OCI-LY1 (cell line): ENCODE measurements at regions not wholly inside any gene's neighbourhood (a gene's known extent, or its start where the extent isn't known, plus 50 kb on each side); places are given as distances from the start of the nearest gene placed in this dataset.

Experiments
- H2AFZ ChIP-seq: fragments of 200-600 bp; sonication (generic), shearing (Covaris generic); 2 replicates; pipeline ENCODE4 v1.6.0; 2014; ENCODE audit warnings: antibody characterized with exemption, mild to moderate bottlenecking, low read length
- H3F3A ChIP-seq: fragments of 200-600 bp; sonication (generic), shearing (Covaris generic); 2 replicates; pipeline ENCODE4 v1.6.0; 2014; ENCODE audit warnings: mild to moderate bottlenecking, antibody characterized with exemption, low read length, moderate library complexity; ENCODE audit not compliant: insufficient read depth
- H3K27ac ChIP-seq: fragments of 200-600 bp; sonication (generic); 2 replicates; pipeline ENCODE4 v1.5.1; 2014; ENCODE audit warnings: low read length, mixed run types, mild to moderate bottlenecking, low read depth; ENCODE audit not compliant: poor library complexity, severe bottlenecking
- H3K27me3 ChIP-seq: fragments of 200-600 bp; sonication (generic); 2 replicates; pipeline ENCODE4 v1.6.0; 2014; ENCODE audit warnings: antibody characterized with exemption, mild to moderate bottlenecking, low read length, moderate library complexity; ENCODE audit not compliant: insufficient read depth
- H3K36me3 ChIP-seq: fragments of 200-600 bp; sonication (generic); 2 replicates; pipeline ENCODE4 v1.6.1; 2014; ENCODE audit warnings: mild to moderate bottlenecking, antibody characterized with exemption, low read length, moderate library complexity, mixed read lengths; ENCODE audit not compliant: insufficient read depth
- H3K4me1 ChIP-seq: fragments of 200-600 bp; sonication (generic); 2 replicates; pipeline ENCODE4 v1.5.1; 2014; ENCODE audit warnings: mild to moderate bottlenecking, low read length, moderate library complexity; ENCODE audit not compliant: insufficient read depth, severe bottlenecking
- H3K4me2 ChIP-seq: fragments of 200-600 bp; sonication (generic), shearing (Covaris generic); 2 replicates; pipeline ENCODE4 v1.6.1; 2014; ENCODE audit warnings: low read length
- H3K4me3 ChIP-seq: fragments of 200-600 bp; sonication (generic); 2 replicates; pipeline ENCODE4 v1.5.1; 2014; ENCODE audit warnings: low read length, low read depth, mild to moderate bottlenecking, mixed read lengths; ENCODE audit not compliant: poor library complexity, severe bottlenecking
- H3K79me2 ChIP-seq: fragments of 200-600 bp; shearing (Covaris generic); 2 replicates; pipeline ENCODE4 v1.6.1; 2016; ENCODE audit warnings: mixed run types, low read length, mixed read lengths; ENCODE audit not compliant: insufficient read depth
- H3K9ac ChIP-seq: fragments of 200-600 bp; sonication (generic), shearing (Covaris generic); 2 replicates; pipeline ENCODE4 v1.6.1; 2014; ENCODE audit warnings: mild to moderate bottlenecking, low read length, mixed read lengths
- H3K9me2 ChIP-seq: fragments of 200-600 bp; sonication (generic), shearing (Covaris generic); 2 replicates; pipeline ENCODE4 v1.6.1; 2014; ENCODE audit warnings: low read depth, mild to moderate bottlenecking, low read length, mixed read lengths
- H3K9me3 ChIP-seq: fragments of 200-600 bp; shearing (Covaris generic); 2 replicates; pipeline ENCODE4 v1.6.1; 2014; ENCODE audit warnings: low read length, mixed read lengths
- H4K20me1 ChIP-seq: fragments of 200-600 bp; sonication (generic), shearing (Covaris generic); 2 replicates; pipeline ENCODE4 v1.6.0; 2016; ENCODE audit warnings: mild to moderate bottlenecking, low read length; ENCODE audit not compliant: insufficient read depth
- CTCF ChIP-seq: fragments of 200-600 bp; sonication (generic), shearing (Covaris generic); IDR thresholded peaks from 2 replicates; pipeline ENCODE4 v1.5.1; 2017; ENCODE audit warnings: mild to moderate bottlenecking, antibody characterized with exemption, low read length, moderate library complexity, mixed read lengths
- EZH2 ChIP-seq: fragments of 200-600 bp; sonication (generic), shearing (Covaris generic); IDR thresholded peaks from 2 replicates; pipeline ENCODE4 v1.8.0; 2017; ENCODE audit warnings: borderline replicate concordance, mixed run types, mild to moderate bottlenecking, antibody characterized with exemption, low read length, moderate library complexity, mixed read lengths

DNA sequence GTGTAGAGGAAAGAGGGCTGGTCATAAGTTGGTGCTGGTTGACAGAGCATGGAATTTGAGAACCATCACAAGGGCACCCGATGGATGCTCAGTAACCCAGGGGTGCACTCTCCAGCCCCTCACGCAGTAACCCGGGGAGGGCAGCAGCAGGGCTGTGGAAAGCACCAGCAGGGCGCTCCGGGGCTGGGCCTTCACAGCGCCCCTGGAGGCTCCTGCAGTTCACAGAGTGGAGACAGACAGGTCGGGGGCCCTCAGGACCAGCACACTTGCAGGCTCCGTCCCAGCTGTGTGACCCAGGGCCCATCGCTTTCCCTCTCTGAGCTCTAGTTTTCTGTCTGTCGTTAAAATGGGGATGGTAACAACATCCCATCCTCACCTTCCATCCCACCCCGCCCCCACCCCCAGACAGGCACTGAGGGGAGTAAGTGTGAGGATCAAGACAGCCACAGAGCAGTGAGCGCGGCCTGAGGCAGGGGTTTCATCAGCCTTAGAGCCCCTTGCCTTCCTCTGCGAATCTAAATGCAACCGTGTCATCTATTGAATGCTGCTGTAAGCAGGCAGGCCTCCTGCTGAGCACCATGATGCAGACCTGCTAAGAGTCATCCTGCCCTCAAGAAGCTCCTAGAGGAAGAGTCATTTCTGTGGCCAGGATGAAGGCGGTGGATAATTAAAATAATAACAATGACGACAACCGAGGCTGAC lies 90.2 kb upstream of the LINGO1 start:
- H3K27me3 ChIP-seq: no peaks in the 10 kb centered on the region
- no peak overlapping the region for H3K4me3 ChIP-seq
- no peaks in the 10 kb centered on the region for H3K9me2 ChIP-seq
- H3K9me3 ChIP-seq: no peaks in the 10 kb centered on the region
- H3F3A ChIP-seq: no peaks in the 10 kb centered on the region
- no peak overlapping the region for H3K27ac ChIP-seq
- H4K20me1 ChIP-seq: no peaks in the 10 kb centered on the region
- H3K4me2 ChIP-seq: no peak overlapping the region
- H3K36me3 ChIP-seq: no peaks in the 10 kb centered on the region
- no peak overlapping the region for H2AFZ ChIP-seq
- no peaks in the 10 kb centered on the region for H3K79me2 ChIP-seq
- H3K4me1 ChIP-seq: no peaks in the 10 kb centered on the region
- H3K9ac ChIP-seq: no peak overlapping the region
- TF ChIP-seq CTCF: no peak

GRCh38 chr15:77721963-77722362 lies 89.3 kb upstream of the LINGO1 start:
- H3K36me3 ChIP-seq: no peaks in the 10 kb centered on the region
- TF ChIP-seq EZH2: no peak
- no peak for TF ChIP-seq CTCF
- no peaks in the 10 kb centered on the region; the same call in 1 of the 2 replicates for H3K27me3 ChIP-seq

DNA sequence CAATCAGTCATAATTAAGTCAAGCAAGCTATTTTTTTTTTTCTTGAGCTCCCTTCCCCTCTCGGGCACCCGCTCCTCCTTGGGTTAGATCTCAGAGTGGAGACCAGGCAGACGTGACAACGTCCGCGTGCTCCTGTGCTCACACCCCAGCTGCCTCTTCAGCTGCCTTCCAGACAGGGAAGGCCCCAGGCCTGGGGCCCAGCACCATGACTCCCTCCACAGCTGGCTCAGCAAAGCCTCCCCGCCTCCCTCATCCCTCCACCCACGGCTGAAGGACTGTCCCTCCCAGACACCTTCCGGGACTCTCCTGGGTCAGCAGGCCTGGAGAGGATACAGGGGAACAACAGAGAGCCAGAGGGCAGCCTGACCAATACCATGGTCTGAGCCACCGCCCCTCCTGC lies 87.9 kb upstream of the LINGO1 start:
- Histone ChIP-seq H3K4me3 (no peak overlapping the region), H3K9ac (no peak overlapping the region), H3F3A (no peaks in the 10 kb centered on the region), H2AFZ (no peak overlapping the region), H3K4me1 (no peaks in the 10 kb centered on the region), H3K9me3 (no peaks in the 10 kb centered on the region), H3K79me2 (no peaks in the 10 kb centered on the region), H3K36me3 (no peaks in the 10 kb centered on the region), H4K20me1 (no peaks in the 10 kb centered on the region), H3K4me2 (no peak overlapping the region), H3K27ac (no peak overlapping the region), H3K27me3 (no peaks in the 10 kb centered on the region; the same call in 1 of the 2 replicates), H3K9me2 (no peaks in the 10 kb centered on the region)
- TF ChIP-seq EZH2: no peak
- no peak for TF ChIP-seq CTCF

More at GRCh38 chr15:77721963-77722362, 89.3 kb upstream of the LINGO1 start:
- no peaks in the 10 kb centered on the region for H3K9me2 ChIP-seq
- no peak overlapping the region for H3K9ac ChIP-seq
- no peaks in the 10 kb centered on the region for H3K4me1 ChIP-seq
- no peaks in the 10 kb centered on the region for H4K20me1 ChIP-seq
- H3K9me3 ChIP-seq: no peaks in the 10 kb centered on the region
- H3K27ac ChIP-seq: no peak overlapping the region
- no peak overlapping the region for H3K4me2 ChIP-seq
- H3K79me2 ChIP-seq: no peaks in the 10 kb centered on the region
- H3F3A ChIP-seq: no peaks in the 10 kb centered on the region
- H3K4me3 ChIP-seq: no peak overlapping the region
- no peak overlapping the region for H2AFZ ChIP-seq
